G401 (cell line): ENCODE measurements at regions not wholly inside any gene's neighbourhood (a gene's known extent, or its start where the extent isn't known, plus 50 kb on each side); places are given as distances from the start of the nearest gene placed in this dataset.
"Not testable (repeated sequence)": the region's sequence is repeated elsewhere in the genome, so short reads cannot be mapped to it uniquely, and the experiment has no call there.

Source experiments
- DNase-seq: peaks from one replicate; pipeline ENCODE4 v3.0.0-alpha.2; 2015; ENCODE audit warnings: low spot score
- in situ Hi-C: cut with HindIII; loops from 2 replicates; pipeline ENCODE4 v1.10.0; 2016; ENCODE audit warnings: low sequenced_read_pairs, mixed read lengths

GRCh38 chr22:25405841-25406509 lies 158.5 kb upstream of the GRK3 start:
- DNase-seq, result no peak
- in situ Hi-C loops, result no loop called here

GRCh38 chr22:25406510-25407210 lies 157.8 kb upstream of the GRK3 start:
- DNase-seq, result no peak
- in situ Hi-C loops, result no loop called here

- in situ Hi-C loops, result no loop called here
- no peak for DNase-seq
Measured at GRCh38 chr22:25407226-25407858, 157.1 kb upstream of the GRK3 start.

- in situ Hi-C loops, result no loop called here
- no peak for DNase-seq
Measured at GRCh38 chr22:25407859-25408229, 156.6 kb upstream of the GRK3 start.

GRCh38 chr22:25409240-25409639 lies 155.2 kb upstream of the GRK3 start:
- no peak for DNase-seq
- in situ Hi-C loops, result no loop called here

- DNase-seq, result no peak
- in situ Hi-C loops, result no loop called here
Measured at GRCh38 chr22:25410849-25411248, 153.6 kb upstream of the GRK3 start.

- in situ Hi-C loops, result no loop called here
Measured at GRCh38 chr22:25413620-25414019, 150.9 kb upstream of the GRK3 start.

GRCh38 chr22:25415731-25416130 lies 148.7 kb upstream of the GRK3 start:
- in situ Hi-C loops, DNase-seq: not testable (repeated sequence)

More at GRCh38 chr22:25413620-25414019, 150.9 kb upstream of the GRK3 start:
- DNase-seq, result no peak

- in situ Hi-C loops, DNase-seq: not testable (repeated sequence)
Measured at GRCh38 chr22:25417826-25418225, 146.6 kb upstream of the GRK3 start.

- DNase-seq, result peak; percentile 38
- in situ Hi-C loops, result no loop called here
Measured at GRCh38 chr22:25419247-25420113, 145.0 kb upstream of the GRK3 start.

- in situ Hi-C loops, DNase-seq: not testable (repeated sequence)
Measured at GRCh38 chr22:25420114-25420441, 144.4 kb upstream of the GRK3 start.

GRCh38 chr22:25420471-25420924 lies 144.0 kb upstream of the GRK3 start:
- in situ Hi-C loops, result no loop called here
- DNase-seq, result no peak

- no peak for DNase-seq
- in situ Hi-C loops, result no loop called here
Measured at GRCh38 chr22:25420925-25421904, 143.3 kb upstream of the GRK3 start.

- in situ Hi-C loops, DNase-seq: not testable (repeated sequence)
Measured at GRCh38 chr22:25426530-25427308, 137.8 kb upstream of the GRK3 start.

GRCh38 chr22:25431637-25432342 lies 132.7 kb upstream of the GRK3 start:
- DNase-seq, in situ Hi-C loops: not testable (repeated sequence)

- DNase-seq, in situ Hi-C loops: not testable (repeated sequence)
Measured at GRCh38 chr22:25433381-25433970, 131.0 kb upstream of the GRK3 start.
